Right atrium auricular region (tissue), 2 donors: ENCODE measurements at regions not wholly inside any gene's neighbourhood (a gene's known extent, or its start where the extent isn't known, plus 50 kb on each side); places are given as distances from the start of the nearest gene placed in this dataset.
"Not testable (repeated sequence)": the region's sequence is repeated elsewhere in the genome, so short reads cannot be mapped to it uniquely, and the experiment has no call there.

Source experiments
- DNase-seq: peaks from one replicate; pipeline ENCODE4 v3.0.0-alpha.2; 2019; ENCODE audit warnings: low spot score
- H3K27ac ChIP-seq, 2 donors: fragments of 200-600 bp; sonication (generic); 1 replicate in 1 of 2; 2 replicates in 1 of 2; pipeline ENCODE4 v1.5.1; 2016 to 2019
- H3K27me3 ChIP-seq, 2 donors: fragments of 200-600 bp; sonication (generic); one replicate each; pipeline versions ENCODE4 v1.5.1 to v1.6.0; 2017 to 2019
- H3K36me3 ChIP-seq: fragments of 200-600 bp; sonication (generic); one replicate; pipeline ENCODE4 v1.5.1; 2016
- H3K4me1 ChIP-seq, 2 donors: fragments of 200-600 bp; sonication (generic); one replicate each; pipeline versions ENCODE4 v1.5.1 to v1.6.0; 2017 to 2019
- H3K4me3 ChIP-seq, 2 donors: fragments of 200-600 bp; sonication (generic); 1 replicate in 1 of 2; 2 replicates in 1 of 2; pipeline ENCODE4 v1.5.1; 2017 to 2019; ENCODE audit warnings: mild to moderate bottlenecking in 1 of 2, moderate library complexity in 1 of 2
- H3K9me3 ChIP-seq, 2 donors: fragments of 200-600 bp; sonication (generic); one replicate each; pipeline ENCODE4 v1.5.1; 2019
- CTCF ChIP-seq, 2 donors: fragments of 200-600 bp; sonication (generic); IDR thresholded peaks; one replicate each; pipeline ENCODE4 v1.5.1; 2019; ENCODE audit warnings: antibody characterized with exemption in 2 of 2

- no peak overlapping the region for H3K4me3 ChIP-seq
- H3K36me3 ChIP-seq: no peaks in the 10 kb centered on the region
- no peak for DNase-seq
- H3K27ac ChIP-seq: no peak overlapping the region
- TF ChIP-seq CTCF (IDR thresholded peaks at IDR 0.05): no peak
- no peaks in the 10 kb centered on the region for H3K4me1 ChIP-seq
- H3K27me3 ChIP-seq: no peaks in the 10 kb centered on the region
- no peaks in the 10 kb centered on the region for H3K9me3 ChIP-seq
Measured at GRCh38 chr16:50490828-50491227, 57.4 kb upstream of the NKD1 start.

GRCh38 chr16:50489182-50489581 is 59.0 kb upstream of the NKD1 start:
- Histone ChIP-seq H3K4me3 (no peak overlapping the region), H3K4me1 (no peaks in the 10 kb centered on the region), H3K36me3 (no peaks in the 10 kb centered on the region), H3K27me3 (no peaks in the 10 kb centered on the region), H3K27ac (no peak overlapping the region), H3K9me3 (peaks cover 0 to 7% of the 10 kb centered on the region in 2 donors)
- no peak for TF ChIP-seq CTCF (IDR thresholded peaks at IDR 0.05)
- no peak for DNase-seq

GRCh38 chr16:50487528-50487927 is 60.7 kb upstream of the NKD1 start:
- Histone ChIP-seq H3K4me1 (no peaks in the 10 kb centered on the region), H3K27ac (no peak overlapping the region), H3K36me3 (no peaks in the 10 kb centered on the region), H3K27me3 (no peaks in the 10 kb centered on the region), H3K9me3 (peaks cover 0 to 16% of the 10 kb centered on the region in 2 donors), H3K4me3 (no peak overlapping the region)
- no peak for TF ChIP-seq CTCF (IDR thresholded peaks at IDR 0.05)
- DNase-seq: no peak

- not testable (repeated sequence) for H3K27ac ChIP-seq, H3K27me3 ChIP-seq, H3K36me3 ChIP-seq, H3K4me3 ChIP-seq, H3K4me1 ChIP-seq, DNase-seq
- peaks cover 0 to 16% of the 10 kb centered on the region in 2 donors for H3K9me3 ChIP-seq
Measured at GRCh38 chr16:50486162-50486561, 62.0 kb upstream of the NKD1 start.

GRCh38 chr16:50485232-50485631 is 63.0 kb upstream of the NKD1 start:
- Histone ChIP-seq H3K27me3 (no peaks in the 10 kb centered on the region), H3K27ac (no peak overlapping the region), H3K4me1 (no peaks in the 10 kb centered on the region), H3K9me3 (peaks cover 0 to 16% of the 10 kb centered on the region in 2 donors), H3K36me3 (no peaks in the 10 kb centered on the region), H3K4me3 (no peak overlapping the region)
- no peak for DNase-seq
- no peak for TF ChIP-seq CTCF (IDR thresholded peaks at IDR 0.05)

GRCh38 chr16:50482271-50482670 is 65.9 kb upstream of the NKD1 start:
- Histone ChIP-seq H3K27ac (no peak overlapping the region), H3K9me3 (peaks cover 0 to 16% of the 10 kb centered on the region in 2 donors), H3K4me1 (no peaks in the 10 kb centered on the region), H3K4me3 (no peak overlapping the region), H3K36me3 (no peaks in the 10 kb centered on the region), H3K27me3 (no peaks in the 10 kb centered on the region)
- no peak for TF ChIP-seq CTCF (IDR thresholded peaks at IDR 0.05)
- DNase-seq: no peak
